B cell (primary cell): ENCODE measurements at regions not wholly inside any gene's neighbourhood (a gene's known extent, or its start where the extent isn't known, plus 50 kb on each side); places are given as distances from the start of the nearest gene placed in this dataset.

Source experiments
- ATAC-seq: fragments of 200-7000 bp; cut with Tn5 transposase; one replicate; pipeline ENCODE4 v1.10.0; 2021; ENCODE audit warnings: low read depth, mild to moderate bottlenecking, moderate number of reproducible peaks, moderate library complexity
- CTCF ChIA-PET: fragments of 350-600 bp; sonication (Branson Sonifier 250); formaldehyde crosslinking; loops from one replicate; lab custom pipeline; 2021; ENCODE audit warnings: antibody characterized with exemption, inconsistent platforms; lab: Charles Lee
- POLR2A ChIA-PET: fragments of 350-600 bp; sonication (Branson Sonifier 250); formaldehyde crosslinking; loops from one replicate; lab custom pipeline; 2021; ENCODE audit warnings: antibody characterized with exemption; lab: Charles Lee
- DNase-seq: peaks from one replicate; pipeline ENCODE4 v3.0.0; 2013
- H2AFZ ChIP-seq: 2 replicates; pipeline ENCODE4 v1.6.1; 2012; ENCODE audit warnings: mild to moderate bottlenecking, low read depth, low read length; ENCODE audit not compliant: insufficient read depth, poor library complexity, severe bottlenecking
- H3K27ac ChIP-seq, 2 donors: 1 replicate in 1 of 2; 2 replicates in 1 of 2; pipeline ENCODE4 v1.5.1; 2012 to 2013; ENCODE audit warnings: low read length in 2 of 2, mild to moderate bottlenecking in 2 of 2, moderate library complexity in 1 of 2
- H3K27me3 ChIP-seq, 4 experiments: fragments of 200-600 bp in 1 of 4; sonication (generic) in 1 of 4; replicated peaks in 1 of 4; 1 replicate in 2 of 4; 2 replicates in 2 of 4; pipeline versions ENCODE4 v1.6.1 to v1.7.0; 2013 to 2016; ENCODE audit warnings: low read length in 3 of 4, mild to moderate bottlenecking in 2 of 4, mixed read lengths in 1 of 4, moderate library complexity in 1 of 4; ENCODE audit not compliant: insufficient read depth in 4 of 4, control insufficient read depth in 3 of 4; ENCODE audit errors: control extremely low read depth in 1 of 4
- H3K36me3 ChIP-seq, 2 experiments: replicated peaks in 1 of 2; 1 replicate in 1 of 2; 2 replicates in 1 of 2; pipeline versions ENCODE4 v1.6.1 to v1.7.1; 2013; ENCODE audit warnings: low read length in 1 of 2; ENCODE audit not compliant: insufficient read depth in 2 of 2, control insufficient read depth in 1 of 2; ENCODE audit errors: control extremely low read depth in 1 of 2, extremely low read depth in 1 of 2
- H3K4me1 ChIP-seq, 2 donors: fragments of 200-600 bp in 1 of 2; sonication (generic) in 1 of 2; 1 replicate in 1 of 2; 2 replicates in 1 of 2; pipeline versions ENCODE4 v1.5.1 to v1.6.1; 2013 to 2017; ENCODE audit warnings: low read length in 2 of 2; ENCODE audit not compliant: control insufficient read depth in 2 of 2, insufficient read depth in 2 of 2
- H3K4me2 ChIP-seq: replicated peaks from 2 replicates; pipeline ENCODE3; 2012; ENCODE audit warnings: mild to moderate bottlenecking, low read depth, low read length; ENCODE audit not compliant: poor library complexity, severe bottlenecking
- H3K4me3 ChIP-seq, 5 experiments: fragments of 200-600 bp in 1 of 5; sonication (generic) in 1 of 5; 1 replicate in 3 of 5; 2 replicates in 2 of 5; pipeline versions ENCODE4 v1.5.1 to v1.7.0; 2011 to 2016; ENCODE audit warnings: low read length in 4 of 5, mild to moderate bottlenecking in 4 of 5, low read depth in 2 of 5, control low read depth in 1 of 5, moderate library complexity in 1 of 5; ENCODE audit not compliant: insufficient read depth in 1 of 5; ENCODE audit errors: control extremely low read depth in 1 of 5, extremely low read depth in 1 of 5
- H3K79me2 ChIP-seq: fragments of 200-600 bp; sonication (generic); one replicate; pipeline ENCODE4 v1.6.0; 2016; ENCODE audit warnings: low read length; ENCODE audit not compliant: control insufficient read depth, insufficient read depth
- H3K9ac ChIP-seq: fragments of 200-600 bp; sonication (generic); 2 replicates; pipeline ENCODE4 v1.6.1; 2017; ENCODE audit warnings: mild to moderate bottlenecking, low read length, moderate library complexity
- H3K9me3 ChIP-seq, 3 donors: one replicate each; pipeline versions ENCODE4 v1.6.1 to v1.7.1; 2013; ENCODE audit warnings: low read length in 2 of 3; ENCODE audit not compliant: control insufficient read depth in 2 of 3, insufficient read depth in 1 of 3; ENCODE audit errors: control extremely low read depth in 1 of 3
- H4K20me1 ChIP-seq: 2 replicates; pipeline ENCODE4 v1.6.0; 2012; ENCODE audit warnings: mild to moderate bottlenecking, low read length; ENCODE audit not compliant: insufficient read depth, control insufficient read depth, poor library complexity, severe bottlenecking
- H3K27ac Mint-ChIP-seq: one replicate; pipeline ENCODE4 v1.8.0; 2021; ENCODE audit warnings: mixed read lengths
- H3K27me3 Mint-ChIP-seq: one replicate; pipeline ENCODE4 v1.8.0; 2021; ENCODE audit warnings: mixed read lengths
- H3K4me1 Mint-ChIP-seq: one replicate; pipeline ENCODE4 v1.8.0; 2021; ENCODE audit warnings: mixed read lengths
- H3K4me3 Mint-ChIP-seq: one replicate; pipeline ENCODE4 v1.8.0; 2021; ENCODE audit warnings: mixed read lengths
- H3K9me3 Mint-ChIP-seq: one replicate; pipeline ENCODE4 v1.8.0; 2022; ENCODE audit warnings: mixed read lengths; ENCODE audit not compliant: insufficient read depth
- CTCF ChIP-seq: fragments of 200-600 bp; IDR thresholded peaks from one replicate; pipeline ENCODE4 v1.8.0; 2022; ENCODE audit warnings: antibody characterized with exemption, mild to moderate bottlenecking
- EZH2 ChIP-seq: IDR thresholded peaks from 2 replicates; pipeline ENCODE4 v1.6.1; 2012; ENCODE audit warnings: borderline replicate concordance, low read depth, mild to moderate bottlenecking, moderate library complexity, low read length; ENCODE audit not compliant: insufficient read depth, poor library complexity, severe bottlenecking
- WGBS: methylation state at CpG from one replicate; pipeline ENCODE4 v1.1.5; 2013; ENCODE audit warnings: missing lambda C conversion rate; ENCODE audit not compliant: insufficient coverage; 5-methylcytosine and 5-hydroxymethylcytosine counted together
- intact Hi-C: fragments of 100-400 bp; cut with micrococcal nuclease; formaldehyde crosslinking; loops from one replicate; pipeline ENCODE4 v1.10.0; 2022

GRCh38 chr11:122280870-122281269 lies 164.9 kb upstream of the BLID start:
- DNase-seq = no peak
- no peak overlapping the region for H3K27ac ChIP-seq
- H3K4me1 ChIP-seq = no peaks in the 10 kb centered on the region
- ChIA-PET CTCF (no interaction called here), POLR2A (no interaction called here)
- H3K4me3 ChIP-seq = no peak overlapping the region
- no peak for TF ChIP-seq EZH2
- TF ChIP-seq CTCF = no peak
- H3K9ac ChIP-seq = no peak overlapping the region
- no peak overlapping the region for H2AFZ ChIP-seq
- ATAC-seq = no peak
- H3K9me3 ChIP-seq = no peaks in the 10 kb centered on the region
- Mint-ChIP-seq H3K27ac (no peak overlapping the region), H3K4me3 (no peak overlapping the region), H3K9me3 (peaks cover 3% of the 10 kb centered on the region), H3K4me1 (no peaks in the 10 kb centered on the region), H3K27me3 (no peaks in the 10 kb centered on the region)
- H3K36me3 ChIP-seq = no peaks in the 10 kb centered on the region
- 100% methylated on average over 1 of the region's 5 CpGs for WGBS
- no peaks in the 10 kb centered on the region for H4K20me1 ChIP-seq
- no peaks in the 10 kb centered on the region for H3K27me3 ChIP-seq
- no peak overlapping the region for H3K4me2 ChIP-seq
- no peaks in the 10 kb centered on the region for H3K79me2 ChIP-seq
- intact Hi-C loops = no loop called here

GRCh38 chr11:122279194-122279593 lies 163.2 kb upstream of the BLID start:
- Histone ChIP-seq H3K9me3 (no peaks in the 10 kb centered on the region), H3K9ac (no peak overlapping the region), H3K36me3 (no peaks in the 10 kb centered on the region), H3K4me3 (no peak overlapping the region), H3K27ac (no peak overlapping the region), H3K27me3 (no peaks in the 10 kb centered on the region), H3K4me2 (no peak overlapping the region), H4K20me1 (no peaks in the 10 kb centered on the region), H3K4me1 (no peaks in the 10 kb centered on the region), H2AFZ (no peak overlapping the region), H3K79me2 (no peaks in the 10 kb centered on the region)
- no peak for ATAC-seq
- ChIA-PET POLR2A (no interaction called here), CTCF (no interaction called here)
- no peak for DNase-seq
- H3K27me3 Mint-ChIP-seq = peaks cover 3% of the 10 kb centered on the region
- no peaks in the 10 kb centered on the region for H3K4me1 Mint-ChIP-seq
- no peak overlapping the region for H3K27ac Mint-ChIP-seq
- no peak for TF ChIP-seq EZH2
- TF ChIP-seq CTCF = no peak
- intact Hi-C loops = no loop called here
- H3K4me3 Mint-ChIP-seq = no peak overlapping the region
- H3K9me3 Mint-ChIP-seq = peaks cover 3% of the 10 kb centered on the region
